ENCODE measurements at regions not wholly inside any gene's neighbourhood (a gene's known extent, or its start where the extent isn't known, plus 50 kb on each side); places are given as distances from the start of the nearest gene placed in this dataset.

GRCh38 chr13:85255978-85256377 lies 543.2 kb downstream of the SLITRK6 start:
- TF ChIP-seq CTCF (conservative IDR thresholded peaks at IDR 0.05) (no peak), ZFX (IDR thresholded peaks at IDR 0.05) (no peak)
